NCI-H187 (cell line): ENCODE measurements at regions not wholly inside any gene's neighbourhood (a gene's known extent, or its start where the extent isn't known, plus 50 kb on each side); places are given as distances from the start of the nearest gene placed in this dataset.
"Not testable (repeated sequence)": the region's sequence is repeated elsewhere in the genome, so short reads cannot be mapped to it uniquely, and the experiment has no call there.

Experiments used
- DNase-seq, 2 experiments: peaks; one replicate each; lab custom pipeline; 2025; lab: John Stamatoyannopoulos, UW

GRCh38 chr7:65621580-65622201 is 248.0 kb downstream of the ZNF92 start:
- DNase-seq = not testable (repeated sequence)

- not testable (repeated sequence) for DNase-seq
Measured at GRCh38 chr7:65631236-65631635, 241.6 kb upstream of the VKORC1L1 start.

- not testable (repeated sequence) for DNase-seq
Measured at GRCh38 chr7:65633587-65634404, 239.1 kb upstream of the VKORC1L1 start.

GRCh38 chr7:65638918-65639317 is 234.0 kb upstream of the VKORC1L1 start:
- DNase-seq = not testable (repeated sequence)

- DNase-seq = not testable (repeated sequence)
Measured at GRCh38 chr7:65639717-65640116, 233.2 kb upstream of the VKORC1L1 start.

- not testable (repeated sequence) for DNase-seq
Measured at GRCh38 chr7:65643498-65643897, 229.4 kb upstream of the VKORC1L1 start.

GRCh38 chr7:65647153-65647964 is 225.5 kb upstream of the VKORC1L1 start:
- not testable (repeated sequence) for DNase-seq

GRCh38 chr7:65651174-65651573 is 221.7 kb upstream of the VKORC1L1 start:
- DNase-seq = not testable (repeated sequence)

GRCh38 chr7:65651826-65652592 is 220.9 kb upstream of the VKORC1L1 start:
- DNase-seq = not testable (repeated sequence)

GRCh38 chr7:65652669-65653068 is 220.2 kb upstream of the VKORC1L1 start:
- DNase-seq = not testable (repeated sequence)

- DNase-seq = not testable (repeated sequence)
Measured at GRCh38 chr7:65656494-65657188, 216.2 kb upstream of the VKORC1L1 start.

GRCh38 chr7:65683362-65683761 is 189.5 kb upstream of the VKORC1L1 start:
- not testable (repeated sequence) for DNase-seq

- not testable (repeated sequence) for DNase-seq
Measured at GRCh38 chr7:65699026-65699714, 173.7 kb upstream of the VKORC1L1 start.

- DNase-seq = not testable (repeated sequence)
Measured at GRCh38 chr7:65699715-65700356, 173.0 kb upstream of the VKORC1L1 start.

- DNase-seq = not testable (repeated sequence)
Measured at GRCh38 chr7:65719123-65719798, 153.6 kb upstream of the VKORC1L1 start.

- peak; percentile 55 to 63 for DNase-seq
Measured at GRCh38 chr7:65722361-65722792, 150.5 kb upstream of the VKORC1L1 start.

GRCh38 chr7:65727182-65727581 is 145.7 kb upstream of the VKORC1L1 start:
- not testable (repeated sequence) for DNase-seq

GRCh38 chr7:65731129-65731528 is 141.7 kb upstream of the VKORC1L1 start:
- DNase-seq = no peak

- peak in 1 of 2 experiments; percentile 19 for DNase-seq
Measured at GRCh38 chr7:65731562-65732035, 141.3 kb upstream of the VKORC1L1 start.
